D341Med (cell line): ENCODE measurements at regions not wholly inside any gene's neighbourhood (a gene's known extent, or its start where the extent isn't known, plus 50 kb on each side); places are given as distances from the start of the nearest gene placed in this dataset.
"Not testable (repeated sequence)": the region's sequence is repeated elsewhere in the genome, so short reads cannot be mapped to it uniquely, and the experiment has no call there.

ENCODE experiments used
- DNase-seq: peaks from one replicate; pipeline ENCODE4 v3.0.0; 2012; ENCODE audit warnings: low spot score

DNA sequence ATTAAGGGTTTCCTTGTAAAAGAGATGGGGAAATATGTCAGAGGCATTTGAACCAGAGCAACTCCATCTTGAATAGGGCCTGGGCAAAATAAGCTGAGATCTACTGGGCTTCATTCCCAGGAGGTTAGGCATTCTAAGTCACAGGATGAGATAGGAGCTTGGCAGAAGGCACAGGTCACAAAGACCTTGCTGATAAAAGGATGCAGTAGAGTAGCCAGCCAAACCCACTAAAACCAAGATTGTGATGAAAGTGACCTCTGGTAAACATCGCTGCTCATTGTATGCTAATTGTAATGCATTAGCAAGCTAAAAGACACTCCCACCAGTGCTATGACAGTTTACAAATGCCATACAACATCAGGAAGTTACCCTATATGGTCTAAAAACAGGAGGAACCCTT is 1390.3 kb downstream of the RAPGEF2 start:
- no peak for DNase-seq

DNA sequence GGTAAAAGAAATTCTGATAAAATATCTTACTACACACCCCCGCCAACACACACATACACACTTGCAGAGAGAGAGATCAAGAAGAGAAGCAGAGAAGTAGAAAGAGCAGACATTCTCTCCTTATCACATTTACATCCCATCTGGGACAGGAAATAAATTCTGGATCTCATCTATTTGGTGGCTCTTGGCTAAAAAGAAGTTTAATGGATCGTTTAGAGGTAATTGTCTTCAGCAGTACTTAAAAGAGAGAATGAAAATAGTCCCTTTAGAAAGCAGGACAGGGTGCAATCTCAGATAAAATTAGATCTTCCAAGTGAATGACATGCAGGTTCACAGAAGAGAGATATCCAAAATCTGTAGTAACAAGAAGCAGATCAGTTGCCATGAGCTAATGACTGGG is 1392.5 kb downstream of the RAPGEF2 start:
- DNase-seq: no peak

DNA sequence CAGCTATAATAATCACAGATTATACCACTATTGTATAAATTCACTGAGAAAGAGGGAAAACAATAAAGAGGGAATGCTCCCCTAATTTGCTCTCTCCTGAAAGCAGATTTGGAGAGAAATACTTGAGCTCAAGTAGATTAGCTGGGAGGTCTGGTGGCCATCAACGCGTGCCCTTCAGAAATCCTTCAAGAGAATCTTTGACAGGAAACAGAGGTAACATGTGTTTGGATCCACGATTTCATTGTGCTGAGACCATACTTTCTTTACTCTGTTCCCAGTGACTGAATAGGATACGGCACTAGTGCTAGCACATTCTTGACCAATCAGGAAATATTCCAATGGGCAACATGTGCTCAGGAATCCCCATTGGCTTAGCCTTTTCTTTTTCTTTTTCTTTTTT is 1395.3 kb downstream of the RAPGEF2 start:
- no peak for DNase-seq

DNA sequence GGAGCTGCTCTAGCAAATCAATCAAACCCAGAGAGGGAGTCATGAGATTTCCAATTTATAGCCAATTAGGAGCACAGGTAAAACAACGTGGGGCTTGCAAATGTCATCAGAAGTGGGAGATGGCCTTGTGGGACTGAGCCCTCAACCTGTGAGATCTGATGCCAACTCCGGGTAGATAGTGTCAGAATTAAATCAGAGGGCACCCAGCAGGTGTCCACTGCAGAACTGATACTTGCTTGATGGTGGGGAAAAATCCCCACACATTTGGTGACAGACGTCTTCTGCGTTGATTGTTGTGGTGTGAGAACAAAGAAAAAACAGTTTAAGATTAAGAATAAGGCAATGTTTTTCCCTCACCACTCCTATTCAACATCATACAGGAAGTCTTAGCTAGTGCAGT is 1402.8 kb downstream of the RAPGEF2 start:
- DNase-seq: no peak

DNA sequence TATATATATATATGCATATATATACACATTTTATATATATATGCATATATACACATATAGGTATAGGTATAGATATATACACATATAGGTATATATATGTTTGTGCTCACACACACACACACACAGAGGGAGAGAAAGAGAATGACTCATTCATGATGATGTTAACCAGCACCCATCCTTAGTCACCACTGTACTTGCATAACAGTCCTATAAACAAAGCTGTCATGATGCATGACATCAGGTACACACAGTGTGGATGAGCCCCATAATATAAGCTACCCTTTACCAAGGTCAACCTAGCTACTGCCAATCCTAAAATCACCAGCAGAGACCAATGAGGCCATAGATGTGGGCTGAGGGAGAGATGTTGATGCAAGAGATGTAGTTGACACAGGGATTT is 1408.0 kb downstream of the RAPGEF2 start:
- DNase-seq: no peak

DNA sequence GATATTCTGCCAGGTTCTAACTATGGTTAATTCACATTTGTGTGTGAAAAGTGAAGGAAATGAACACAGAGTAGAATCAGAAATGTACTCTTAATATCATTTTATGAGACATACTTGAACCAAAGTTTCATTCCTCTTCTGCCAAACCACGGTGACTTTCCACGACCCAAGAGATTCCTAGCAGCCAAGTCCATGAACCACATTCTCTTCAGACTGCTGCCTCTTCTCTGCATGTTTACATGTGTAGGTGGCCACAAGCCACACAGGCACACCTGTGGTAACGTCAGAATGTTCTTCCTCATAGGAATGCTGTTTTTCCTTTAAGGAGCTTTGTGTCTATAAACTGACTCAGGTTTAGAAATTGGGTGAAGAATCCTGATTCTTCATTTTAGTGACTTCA is 1411.2 kb downstream of the RAPGEF2 start:
- DNase-seq: no peak

DNA sequence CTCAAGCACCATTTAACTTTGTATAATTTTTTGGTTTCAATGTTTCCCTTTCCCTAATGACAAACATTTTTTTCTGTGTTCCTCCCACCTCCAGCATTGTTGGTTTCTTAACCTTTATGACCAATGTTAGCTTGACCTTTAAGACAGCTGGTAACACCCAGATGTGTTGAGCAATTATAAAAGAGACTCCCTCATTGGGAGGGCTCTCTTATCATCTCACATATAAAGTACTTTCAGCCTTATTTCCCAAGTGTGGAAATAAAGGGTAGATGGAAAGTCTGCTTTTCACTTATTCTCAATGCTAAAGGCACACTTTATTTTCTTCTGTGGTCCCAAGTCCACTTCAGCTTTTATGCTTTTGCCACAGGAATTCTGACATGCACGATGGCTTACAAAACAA is 1420.4 kb downstream of the RAPGEF2 start:
- no peak for DNase-seq

DNA sequence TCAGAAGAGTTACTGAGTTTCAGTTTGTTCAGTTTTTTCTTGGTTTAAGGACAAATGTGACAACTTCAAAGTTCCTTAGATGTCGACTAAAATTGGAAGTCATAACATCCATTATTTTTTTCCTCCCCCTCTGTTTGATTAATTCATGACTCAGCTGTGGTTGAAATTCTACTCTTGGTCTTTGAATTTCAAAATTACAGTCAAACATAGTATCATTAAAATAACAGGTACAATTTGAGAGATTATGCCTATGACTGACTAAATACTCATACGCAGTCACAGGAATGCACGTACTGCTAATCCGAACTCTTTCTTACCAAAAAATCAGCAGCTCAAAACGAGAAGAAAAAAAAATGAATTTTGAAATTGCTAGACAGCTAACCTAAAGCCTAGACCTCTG is 1434.8 kb downstream of the RAPGEF2 start:
- DNase-seq: no peak

DNA sequence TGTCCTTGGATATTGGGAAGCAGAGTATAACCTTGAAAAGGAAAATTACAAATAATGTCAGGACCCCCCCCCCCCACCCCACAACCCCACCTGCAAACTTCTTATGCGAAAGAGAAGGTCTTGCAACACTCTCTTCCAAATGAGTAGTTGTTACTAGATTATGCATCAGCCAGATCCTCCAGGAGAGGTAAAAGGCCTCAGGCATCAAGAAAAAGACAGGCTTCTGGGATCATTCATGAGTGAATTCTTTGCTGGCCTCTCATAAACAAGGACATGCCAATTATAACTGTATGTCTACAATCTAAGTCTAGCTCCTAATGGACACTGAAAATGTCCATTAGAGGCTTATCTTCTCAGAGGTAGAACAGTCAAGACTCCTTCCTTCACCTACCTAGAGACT is 1443.3 kb downstream of the RAPGEF2 start:
- DNase-seq: no peak

DNA sequence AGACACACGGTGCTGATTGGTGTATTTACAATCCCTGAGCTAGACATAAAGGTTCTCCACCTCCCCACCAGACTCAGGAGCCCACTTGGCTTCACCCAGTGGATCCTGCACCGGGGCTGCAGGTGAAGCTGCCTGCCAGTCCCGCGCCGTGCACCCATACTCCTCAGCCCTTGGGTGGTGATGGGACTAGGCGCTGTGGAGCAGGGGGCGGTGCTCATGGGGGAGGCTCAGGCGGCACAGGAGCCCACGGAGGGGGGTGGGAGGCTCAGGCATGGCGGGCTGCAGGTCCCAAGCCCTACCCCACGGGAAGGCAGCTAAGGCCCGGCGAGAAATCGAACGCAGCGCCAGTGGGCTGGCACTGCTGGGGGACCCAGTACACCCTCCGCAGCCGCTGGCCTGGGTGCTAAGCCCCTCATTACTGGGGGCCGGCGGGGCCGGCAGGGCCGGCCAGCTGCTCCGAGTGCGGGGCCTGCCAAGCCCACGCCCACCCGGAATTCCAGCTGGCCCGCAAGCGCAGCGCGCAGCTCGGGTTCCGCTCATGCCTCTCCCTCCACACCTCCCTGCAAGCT is 1447.2 kb downstream of the RAPGEF2 start:
- not testable (repeated sequence) for DNase-seq

DNA sequence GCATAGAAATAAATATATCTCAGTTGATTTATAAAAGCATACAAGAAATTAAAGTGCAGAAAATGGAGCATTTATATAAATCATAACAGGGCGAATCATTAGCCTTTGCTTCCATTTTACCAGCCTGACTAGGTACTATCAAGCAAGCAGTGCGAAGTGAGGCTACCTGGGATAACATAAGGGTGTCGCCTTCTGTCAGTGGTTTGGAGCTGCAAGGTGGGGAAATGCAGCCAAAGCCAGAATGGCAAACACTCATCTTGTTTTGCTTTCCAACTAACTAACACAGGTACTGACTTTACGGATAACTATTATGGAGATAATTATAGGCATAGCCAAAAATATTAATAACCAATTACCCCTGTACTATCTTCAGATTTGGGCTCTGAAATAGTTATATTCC is 1459.8 kb downstream of the RAPGEF2 start:
- DNase-seq: no peak

DNA sequence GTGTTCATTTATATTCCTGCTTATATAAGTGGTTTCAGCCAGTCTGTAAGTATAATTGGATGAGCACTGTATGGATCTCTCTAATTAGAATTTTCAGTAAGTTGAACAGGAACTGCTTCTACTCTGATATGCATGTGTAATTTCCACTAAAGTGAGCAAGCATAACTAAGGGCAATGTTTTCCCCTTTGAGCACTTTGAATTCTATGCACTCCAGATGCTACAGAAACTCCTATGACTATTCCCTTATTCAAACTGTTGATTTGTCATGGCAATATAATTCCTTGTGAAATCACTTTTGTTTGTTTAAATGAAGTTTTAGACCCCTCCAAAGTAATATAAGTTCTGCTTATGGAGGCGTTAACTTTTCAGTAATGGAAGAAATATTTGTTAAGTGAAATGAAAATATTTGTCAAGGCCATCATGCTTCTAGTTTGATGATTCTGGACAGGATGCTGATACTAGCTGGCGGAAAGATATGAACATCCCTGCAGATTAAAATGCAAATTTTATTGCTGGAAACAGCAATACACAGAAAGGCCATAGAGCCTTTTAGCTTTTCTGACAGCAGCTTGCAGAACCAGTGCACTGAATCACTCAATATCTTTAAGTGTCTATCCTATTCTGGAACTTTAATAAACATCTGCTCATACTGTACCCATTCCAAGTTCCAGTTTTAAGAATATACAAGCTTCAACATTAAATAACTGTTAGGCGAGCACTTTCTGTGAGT is 1460.8 kb downstream of the RAPGEF2 start:
- DNase-seq: no peak

DNA sequence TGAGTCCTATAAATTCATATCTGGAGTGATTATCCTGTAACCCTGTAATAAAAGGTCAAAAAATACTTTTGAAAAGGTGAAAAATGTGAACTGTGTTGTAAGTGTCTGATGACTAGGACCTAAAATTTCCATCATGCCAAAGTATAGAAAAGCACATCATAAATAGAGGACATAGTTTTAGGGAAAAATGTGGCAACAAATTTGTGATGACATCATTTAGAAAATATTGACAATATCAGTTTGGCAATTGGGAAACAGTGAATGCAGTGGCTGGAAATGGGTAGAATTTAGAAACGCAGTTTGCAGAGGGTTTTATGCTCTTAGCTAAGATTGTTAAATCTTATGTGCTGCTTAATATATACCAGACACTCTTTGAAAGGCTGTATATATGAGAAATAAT is 1464.8 kb downstream of the RAPGEF2 start:
- no peak for DNase-seq

DNA sequence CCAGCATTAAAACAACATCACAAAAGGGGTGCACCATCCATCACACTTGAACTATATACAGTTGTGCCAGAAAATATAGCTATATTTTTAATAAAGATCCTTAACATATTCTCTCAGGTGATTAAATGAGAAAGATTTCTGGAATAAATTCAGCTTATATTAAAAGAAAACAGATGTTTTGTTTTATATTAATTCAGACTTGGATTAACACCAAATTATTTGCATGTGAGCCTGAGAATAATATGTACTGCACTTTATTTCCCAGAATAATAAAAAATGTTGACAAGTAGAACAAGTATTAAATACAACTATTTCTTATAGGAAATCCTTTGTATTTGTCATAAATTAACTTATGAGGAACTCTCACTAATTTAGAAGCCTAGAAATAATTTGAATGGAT is 1467.4 kb downstream of the RAPGEF2 start:
- DNase-seq: no peak

DNA sequence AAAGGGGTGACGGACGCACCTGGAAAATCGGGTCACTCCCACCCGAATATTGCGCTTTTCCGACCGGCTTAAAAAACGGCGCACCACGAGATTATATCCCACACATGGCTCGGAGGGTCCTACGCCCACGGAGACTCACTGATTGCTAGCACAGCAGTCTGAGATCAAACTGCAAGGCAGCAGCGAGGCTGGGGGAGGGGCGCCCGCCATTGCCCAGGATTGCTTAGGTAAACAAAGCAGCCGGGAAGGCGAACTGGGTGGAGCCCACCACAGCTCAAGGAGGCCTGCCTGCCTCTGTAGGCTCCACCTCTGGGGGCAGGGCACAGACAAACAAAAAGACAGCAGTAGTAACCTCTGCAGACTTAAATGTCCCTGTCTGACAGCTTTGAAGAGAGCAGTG is 1471.4 kb downstream of the RAPGEF2 start:
- not testable (repeated sequence) for DNase-seq

DNA sequence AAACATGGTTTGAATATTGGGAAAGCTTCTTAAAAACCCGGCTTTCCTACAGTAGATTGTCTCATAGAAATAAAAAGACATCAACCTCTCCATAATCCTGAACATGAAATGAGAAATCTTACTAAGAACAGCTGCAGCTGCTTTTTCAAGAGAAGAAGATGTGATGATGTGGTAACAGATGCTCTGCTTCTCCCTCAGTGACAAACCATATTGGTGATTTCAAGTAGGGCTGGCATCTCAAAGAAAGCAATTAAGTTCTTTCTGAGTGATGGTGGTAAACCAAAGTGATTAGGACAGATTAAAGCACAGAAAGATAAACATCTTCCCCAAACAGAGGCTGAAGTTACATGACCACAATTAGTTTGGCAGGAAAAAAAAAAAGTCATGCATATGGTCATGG is 1477.7 kb downstream of the RAPGEF2 start:
- peak; percentile 37 for DNase-seq

DNA sequence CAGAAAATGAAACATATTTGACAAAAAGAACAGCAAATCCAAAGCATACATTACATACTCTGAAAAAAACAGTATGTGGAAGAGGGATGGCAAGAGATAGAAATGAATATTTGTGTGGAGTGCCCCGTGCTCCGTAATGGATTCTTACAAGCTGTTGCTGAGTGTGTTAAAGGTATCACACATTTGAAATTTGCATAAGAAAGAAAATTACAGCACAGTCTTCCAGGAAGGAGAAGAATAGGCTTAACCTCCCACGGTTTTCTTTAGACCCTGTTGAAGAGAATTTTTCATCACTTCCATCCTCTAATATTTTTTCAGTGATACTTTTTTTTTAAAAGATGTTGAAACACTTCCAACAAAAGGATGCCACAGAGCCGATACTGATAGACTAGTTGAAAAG is 1489.4 kb downstream of the RAPGEF2 start:
- DNase-seq: no peak

DNA sequence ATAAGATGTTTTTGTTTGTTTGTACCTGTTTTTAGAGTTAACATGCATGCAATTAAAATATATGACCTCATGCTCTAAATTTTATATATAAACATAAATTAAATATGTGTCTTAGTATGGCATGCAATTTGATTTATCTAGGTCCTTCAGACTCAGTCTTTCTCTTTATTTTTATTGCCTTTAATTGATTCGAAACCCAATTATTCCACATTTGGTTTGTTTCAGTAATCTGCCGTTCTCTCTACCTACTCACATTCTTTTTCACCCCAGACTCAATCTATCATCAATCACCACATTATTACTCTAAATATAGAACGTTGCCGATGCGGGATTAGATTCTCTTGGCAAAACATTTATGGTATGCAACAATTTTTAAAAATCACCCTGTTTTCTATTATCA is 1492.8 kb downstream of the RAPGEF2 start:
- DNase-seq: no peak

DNA sequence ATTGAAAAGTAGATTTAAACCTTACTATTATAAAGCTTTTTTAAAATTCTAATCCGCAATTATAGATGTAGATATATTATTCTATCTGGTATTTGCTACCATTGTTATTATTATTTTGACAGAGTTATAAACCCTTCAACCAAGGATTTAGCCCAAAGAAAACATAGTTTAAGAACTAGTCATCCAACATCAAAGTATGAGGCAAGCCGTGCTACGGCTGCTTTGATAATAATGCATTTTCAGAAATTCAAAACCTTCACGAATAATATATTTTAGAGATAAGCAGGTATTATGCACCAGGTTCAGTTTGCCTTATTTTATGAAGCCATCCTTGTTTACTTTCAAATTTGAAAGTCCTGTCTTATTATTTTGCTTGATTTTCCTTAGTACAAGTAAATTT is 1501.7 kb downstream of the RAPGEF2 start:
- DNase-seq: no peak

DNA sequence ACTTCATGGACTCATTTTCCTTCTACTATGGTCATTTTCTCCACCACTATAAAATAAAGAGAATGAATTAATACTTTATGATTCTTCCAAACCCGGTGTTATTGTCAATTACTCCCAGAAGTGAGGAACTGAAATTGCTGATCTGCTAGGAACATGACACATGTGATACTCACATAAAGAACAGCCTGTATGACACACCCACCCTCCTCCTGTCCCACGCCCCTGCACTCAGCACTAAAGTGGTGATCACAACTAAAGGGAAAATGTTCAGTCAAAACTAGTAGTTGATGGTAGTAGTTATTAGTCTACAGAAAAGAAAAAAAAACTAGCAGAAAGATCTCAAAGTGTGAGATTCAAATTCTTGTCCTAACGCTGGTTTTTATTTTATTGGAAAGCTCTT is 1508.3 kb downstream of the RAPGEF2 start:
- no peak for DNase-seq

DNA sequence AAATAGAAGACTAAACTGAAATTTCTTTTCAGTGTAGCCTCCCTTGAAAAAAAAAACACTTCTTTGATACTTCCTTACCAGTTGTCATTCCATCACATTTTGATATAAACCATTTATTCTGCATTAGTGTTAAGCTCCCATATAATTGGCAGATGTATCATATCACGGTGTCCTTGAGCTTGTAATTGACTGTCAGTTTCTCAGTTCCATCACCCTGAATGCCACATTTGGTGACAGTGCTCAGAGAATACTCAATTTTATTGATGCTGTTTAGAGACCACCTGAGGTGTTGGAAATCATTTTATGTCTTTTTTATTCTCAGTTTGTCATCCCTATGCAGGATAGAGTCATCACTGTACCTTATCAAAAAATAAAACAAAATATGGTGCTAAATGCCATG is 1528.2 kb downstream of the RAPGEF2 start:
- DNase-seq: no peak

DNA sequence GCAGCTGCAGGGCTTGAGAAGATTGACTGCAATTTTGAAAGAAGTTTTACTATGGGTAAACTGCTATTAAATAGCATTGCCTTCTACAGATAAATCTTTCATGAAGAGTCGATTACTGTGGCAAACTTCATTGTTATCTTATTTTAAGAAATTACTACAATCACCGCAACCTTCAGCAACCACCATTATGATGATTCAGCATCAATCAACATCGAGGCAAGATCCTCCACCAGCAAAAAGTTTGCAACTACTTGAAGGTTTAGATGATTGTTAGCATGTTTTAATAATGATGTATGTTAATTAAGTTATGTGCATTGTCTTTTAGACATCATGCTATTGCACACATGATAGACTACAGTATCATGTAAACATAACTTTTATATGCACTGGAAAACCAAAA is 1511.0 kb downstream of the FSTL5 start:
- no peak for DNase-seq

DNA sequence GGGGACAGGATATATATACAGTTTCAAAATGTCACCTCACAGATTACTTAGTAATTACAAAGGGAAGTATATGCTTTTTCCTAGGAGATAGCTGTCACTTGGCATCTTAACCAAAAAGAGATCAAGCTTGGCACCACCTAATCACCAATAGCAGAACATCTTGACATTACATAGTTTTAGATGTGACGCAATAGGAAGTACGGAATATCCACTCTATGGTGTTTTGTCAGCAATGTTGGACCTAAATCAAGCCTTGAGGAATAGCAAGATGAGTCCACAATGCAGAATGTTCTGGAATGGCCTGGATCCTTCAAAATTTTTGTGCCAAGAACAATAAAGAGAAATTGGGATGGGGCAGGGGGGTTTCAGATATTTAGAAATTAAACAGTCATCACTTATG is 1488.2 kb downstream of the FSTL5 start:
- DNase-seq: no peak

DNA sequence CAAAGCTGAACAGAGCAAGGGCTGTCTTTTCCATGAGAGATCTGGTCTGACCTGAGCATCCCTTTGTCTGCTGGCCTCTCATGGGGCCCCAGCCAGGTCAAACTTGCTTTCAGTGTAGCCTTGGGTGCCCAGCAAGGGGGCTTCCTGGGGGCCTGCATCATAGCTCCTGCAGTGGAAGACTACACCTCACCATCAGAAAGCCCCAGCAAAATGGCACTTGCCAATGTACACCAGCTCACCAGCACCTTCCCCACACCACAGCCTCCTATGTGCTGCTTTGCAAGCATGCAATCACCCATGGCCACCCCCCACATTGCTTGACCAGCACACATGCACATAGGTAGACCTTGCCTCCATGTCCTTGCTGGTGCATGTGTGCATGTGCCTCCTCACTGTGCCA is 1478.1 kb downstream of the FSTL5 start:
- no peak for DNase-seq
